HG02798 (cell line): ENCODE measurements at regions not wholly inside any gene's neighbourhood (a gene's known extent, or its start where the extent isn't known, plus 50 kb on each side); places are given as distances from the start of the nearest gene placed in this dataset.

Experiments
- ATAC-seq: cut with Tn5 transposase; IDR thresholded peaks from one replicate; pipeline ENCODE4 v1.9.1; 2021; ENCODE audit warnings: mild to moderate bottlenecking; ENCODE audit not compliant: unreplicated experiment, poor library complexity

DNA sequence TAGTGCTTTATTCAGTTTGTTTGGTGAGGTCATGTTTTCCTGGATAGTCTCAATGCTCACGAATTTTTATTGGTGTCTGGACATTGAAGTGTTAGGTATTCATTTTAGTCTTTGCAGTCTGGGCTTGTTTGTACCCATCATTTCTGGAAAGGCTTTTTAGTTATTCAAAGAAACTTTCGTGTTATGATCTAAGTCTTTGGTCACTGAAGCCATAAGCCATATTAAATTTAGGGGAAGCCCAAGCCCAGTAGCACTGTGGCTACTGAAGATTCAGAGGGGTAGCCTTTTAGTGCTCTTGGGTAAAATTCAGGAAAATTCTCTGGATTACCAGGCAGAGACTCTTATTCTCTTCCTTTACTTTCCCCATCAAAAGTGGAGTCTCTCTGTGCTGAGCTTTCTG is 56.2 kb upstream of the PEX5L start:
- ATAC-seq = no peak

DNA sequence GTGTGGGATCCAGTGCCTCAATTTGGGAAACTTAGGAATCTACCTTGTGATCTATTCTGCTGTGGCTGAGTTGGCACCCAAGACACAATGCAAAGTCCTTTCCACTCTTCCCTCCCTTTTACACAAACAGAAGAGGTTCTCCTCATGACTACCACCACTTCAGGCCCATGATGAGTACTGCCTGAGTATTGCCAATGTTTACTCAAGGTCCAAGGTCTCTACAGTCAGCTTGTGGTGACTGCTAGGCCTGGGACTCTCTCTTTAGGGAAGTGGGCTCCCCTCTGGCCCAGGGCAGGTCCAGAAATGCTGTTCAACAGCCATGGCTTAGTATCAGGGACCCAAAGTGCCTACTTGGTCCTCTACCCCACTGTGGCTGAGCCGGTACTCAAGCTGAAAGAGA is 56.8 kb upstream of the PEX5L start:
- ATAC-seq = no peak

DNA sequence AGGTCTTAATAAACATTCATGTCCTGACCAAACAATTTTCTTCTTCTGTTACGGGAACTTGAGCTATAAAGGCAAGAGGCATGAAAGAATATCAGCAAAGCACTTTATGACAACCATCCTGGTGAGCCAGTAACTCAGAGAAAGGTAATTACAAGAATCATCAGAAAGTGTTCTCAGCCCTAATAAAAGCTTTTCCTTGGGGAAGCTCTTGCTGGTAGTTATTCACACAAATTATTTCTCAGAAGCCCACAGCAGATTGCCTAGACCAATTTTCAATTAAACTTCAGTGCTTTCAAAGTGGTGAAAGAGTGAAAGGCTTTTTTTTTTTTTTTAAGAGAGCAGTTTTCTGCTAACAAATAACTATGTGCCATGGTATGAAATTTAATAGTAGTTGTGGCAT is 60.9 kb upstream of the PEX5L start:
- ATAC-seq = no peak

- no peak for ATAC-seq
Measured at GRCh38 chr3:180102134-180102533, 65.4 kb upstream of the PEX5L start.

DNA sequence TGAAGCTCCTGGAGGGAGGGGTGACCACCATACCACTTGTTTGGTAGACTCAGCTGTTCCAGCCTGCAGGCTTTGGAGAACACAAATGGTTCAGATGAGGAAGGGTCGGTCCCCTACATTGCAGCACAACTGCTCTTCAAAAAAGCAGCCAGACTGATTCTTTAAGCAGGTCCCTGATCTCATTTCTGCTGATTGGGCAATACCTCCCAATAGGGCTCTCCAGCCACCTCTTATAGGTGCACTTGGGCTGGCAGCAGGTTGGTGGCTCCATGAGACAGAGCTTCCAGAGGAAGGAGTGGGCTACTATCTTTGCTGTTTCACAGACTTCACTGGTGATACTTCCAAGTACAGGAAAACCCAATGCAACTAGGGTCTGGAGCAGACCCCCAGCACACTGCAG is 65.9 kb upstream of the PEX5L start:
- ATAC-seq = no peak

GRCh38 chr3:180116203-180116602 is 79.5 kb upstream of the PEX5L start:
- ATAC-seq = no peak

- no peak for ATAC-seq
Measured at GRCh38 chr3:180116658-180117057, 79.9 kb upstream of the PEX5L start.

GRCh38 chr3:180117381-180118163 is 80.8 kb upstream of the PEX5L start:
- no peak for ATAC-seq

DNA sequence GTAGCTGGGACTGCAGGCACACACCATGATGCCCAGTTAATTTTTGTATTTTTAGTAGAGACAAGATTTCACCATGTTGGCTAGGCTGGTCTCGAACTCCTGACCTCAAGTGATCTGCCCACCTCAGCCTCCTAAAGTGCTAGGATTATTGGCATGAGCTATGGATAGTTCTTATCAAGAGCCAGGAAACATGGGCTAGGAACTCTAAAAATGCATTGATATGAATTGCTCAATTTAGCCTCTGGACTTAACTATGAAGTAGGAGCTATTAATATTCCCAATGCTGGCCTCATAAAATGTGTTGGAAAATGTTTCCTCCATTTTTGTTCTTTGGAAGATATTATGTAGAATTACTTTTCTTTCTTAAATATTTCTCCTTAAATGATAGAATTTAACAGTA is 82.8 kb upstream of the PEX5L start:
- no peak for ATAC-seq

DNA sequence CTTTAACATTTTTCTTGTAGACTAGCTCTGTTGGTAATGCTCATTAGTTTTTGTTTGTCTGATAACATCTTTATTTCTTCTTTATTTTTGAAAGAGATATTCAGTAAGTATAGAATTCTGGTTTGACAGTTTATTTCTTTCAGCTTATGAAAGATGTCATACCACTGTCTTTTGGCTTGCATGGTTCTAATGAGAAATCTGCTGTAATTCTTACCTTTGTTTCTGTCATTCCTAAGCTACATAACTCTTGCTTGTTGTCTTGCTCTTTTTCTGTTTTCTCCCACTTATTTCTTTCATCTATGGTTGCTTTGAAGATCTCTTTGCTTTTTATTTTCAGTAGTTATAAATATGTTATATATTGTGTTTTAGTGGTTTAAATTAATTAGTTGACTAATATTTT is 87.2 kb upstream of the PEX5L start:
- ATAC-seq = no peak

DNA sequence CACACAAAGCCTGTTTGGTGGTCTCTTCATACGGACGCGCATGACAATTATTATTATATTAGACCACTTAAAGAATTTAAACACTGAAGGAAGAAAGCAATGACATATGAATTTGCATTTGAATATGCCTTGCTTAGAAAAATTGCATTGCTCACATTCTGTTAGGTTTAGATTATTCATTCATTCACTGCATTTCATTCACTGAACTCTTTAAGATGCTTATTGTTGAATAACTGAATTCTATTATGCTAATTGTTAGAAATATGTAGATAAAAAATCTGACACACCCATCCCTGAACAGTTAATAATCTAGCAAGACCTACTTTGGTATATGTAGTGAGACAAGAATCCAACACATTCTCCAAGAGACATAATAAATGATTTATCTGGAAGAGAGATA is 94.4 kb upstream of the PEX5L start:
- no peak for ATAC-seq

- no peak for ATAC-seq
Measured at GRCh38 chr3:180135101-180135500, 98.4 kb upstream of the PEX5L start.

GRCh38 chr3:180138871-180139270 is 102.1 kb upstream of the PEX5L start:
- no peak for ATAC-seq

DNA sequence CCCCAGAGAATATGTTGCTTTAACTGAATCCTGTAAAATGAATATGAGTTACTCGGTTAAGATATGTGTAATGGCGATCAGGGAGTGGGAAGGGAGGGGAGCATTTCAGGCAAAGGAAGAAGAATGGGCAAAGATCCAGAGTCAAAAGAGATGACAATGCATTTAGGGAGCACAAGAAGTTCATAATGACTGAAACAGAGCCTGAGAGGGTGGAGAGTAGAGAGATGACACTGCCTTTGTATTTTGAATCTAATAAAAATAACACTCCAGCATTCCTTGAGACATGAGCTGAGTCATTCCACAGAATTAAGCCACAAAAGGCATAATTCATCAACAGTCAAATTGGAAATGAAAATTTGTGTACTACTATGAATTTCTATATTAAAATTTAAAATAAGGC is 105.3 kb upstream of the PEX5L start:
- no peak for ATAC-seq

DNA sequence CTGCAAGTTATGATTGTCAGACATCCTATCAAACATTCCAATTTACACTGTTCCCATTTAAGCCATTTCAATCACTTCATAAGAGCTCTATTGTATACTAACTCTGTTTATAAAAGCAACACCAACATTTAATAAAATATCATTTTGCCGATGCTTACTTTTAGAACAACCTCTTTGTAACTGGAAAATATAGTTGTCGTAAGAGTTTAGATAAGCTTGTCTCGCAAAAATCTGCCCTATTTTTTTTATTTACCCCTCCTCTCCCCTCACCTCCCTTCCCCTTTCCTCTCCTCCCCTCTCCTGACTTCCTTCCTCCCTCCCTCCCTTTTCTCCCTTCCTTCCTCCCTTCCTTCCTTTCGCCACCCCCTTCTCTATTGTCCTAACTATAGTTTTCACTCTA is 105.7 kb upstream of the PEX5L start:
- no peak for ATAC-seq

DNA sequence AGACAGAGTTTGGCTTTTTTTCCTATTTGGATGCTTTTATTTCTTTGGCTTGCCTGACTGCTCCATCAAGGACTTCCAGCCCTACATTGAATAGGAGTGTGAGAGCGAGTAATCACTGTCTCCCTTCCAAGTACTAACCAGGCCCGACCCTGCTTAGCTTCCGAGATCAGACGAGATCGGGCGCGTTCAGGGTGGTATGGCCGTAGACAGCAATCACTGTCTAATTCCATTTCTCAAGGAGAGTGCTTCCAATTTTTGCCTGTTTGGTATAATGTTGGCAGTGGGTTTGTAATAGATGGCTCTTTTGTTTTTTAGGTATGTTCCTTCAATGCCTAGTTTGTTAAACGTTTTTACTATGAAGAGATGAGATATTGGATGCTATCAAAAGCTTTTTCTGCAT is 125.0 kb upstream of the PEX5L start:
- no peak for ATAC-seq

DNA sequence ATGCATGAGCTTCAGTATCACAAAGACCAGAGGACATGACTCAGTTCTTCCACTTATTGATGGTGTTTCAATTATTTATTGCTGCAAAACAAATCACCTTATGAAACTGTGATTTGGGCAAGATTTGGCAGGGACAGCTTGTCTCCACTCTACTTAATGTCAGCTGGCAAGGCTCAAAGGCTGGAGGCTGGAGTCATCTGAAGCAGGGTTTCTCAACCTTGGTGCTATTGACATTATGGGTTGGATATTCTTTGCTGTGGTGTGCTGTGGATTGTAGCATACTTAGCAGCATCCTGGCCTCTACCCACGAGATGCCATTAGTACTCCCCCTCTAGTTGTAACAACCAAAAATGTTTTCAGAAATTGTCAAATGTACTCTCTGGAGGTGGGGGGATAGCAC is 138.8 kb upstream of the PEX5L start:
- ATAC-seq = no peak

GRCh38 chr3:180176059-180176458 is 139.3 kb upstream of the PEX5L start:
- ATAC-seq = no peak

- no peak for ATAC-seq
Measured at GRCh38 chr3:180177255-180177654, 140.5 kb upstream of the PEX5L start.

- no peak for ATAC-seq
Measured at GRCh38 chr3:180179562-180179961, 142.8 kb upstream of the PEX5L start.

GRCh38 chr3:180180795-180181194 is 144.1 kb upstream of the PEX5L start:
- no peak for ATAC-seq

DNA sequence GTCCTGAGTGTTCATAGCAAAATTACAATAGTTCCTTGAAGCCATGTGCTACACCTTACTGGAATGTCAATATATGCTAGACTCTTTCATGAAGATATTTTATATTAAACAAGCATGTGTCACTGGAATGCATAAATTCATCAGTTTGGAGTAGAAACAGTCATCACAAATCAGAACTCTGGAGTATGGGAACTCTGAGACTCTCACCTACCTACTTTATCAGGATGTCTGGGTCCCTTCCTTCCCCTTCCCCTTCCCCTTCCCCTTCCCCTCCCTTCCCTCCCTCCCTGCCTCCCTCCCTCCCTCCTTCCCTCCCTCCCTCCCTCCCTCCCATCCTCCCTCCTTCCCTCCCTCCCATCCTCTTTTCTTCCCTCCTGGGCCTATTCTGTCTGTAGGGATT is 144.7 kb upstream of the PEX5L start:
- ATAC-seq = no peak

DNA sequence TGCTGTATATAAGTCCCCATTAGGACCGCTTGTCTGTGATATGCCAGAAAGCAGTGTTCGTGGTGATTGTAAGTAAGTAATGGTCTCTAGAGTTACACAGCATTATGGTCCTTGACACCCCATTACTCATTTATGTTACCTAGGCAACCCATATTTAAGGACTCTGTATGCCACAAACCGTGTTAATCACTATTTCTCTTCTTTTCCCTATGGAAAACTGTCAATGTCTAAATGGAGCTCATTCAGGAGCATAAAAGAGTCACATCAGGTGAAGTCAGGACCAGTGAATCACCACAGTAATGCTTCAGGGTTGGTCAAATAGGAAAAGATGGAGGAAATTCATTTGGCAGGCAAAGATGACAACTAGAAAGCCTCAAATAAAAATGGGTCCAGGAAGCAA is 146.6 kb upstream of the PEX5L start:
- ATAC-seq = no peak
